COLO668 (cell line): ENCODE measurements at regions not wholly inside any gene's neighbourhood (a gene's known extent, or its start where the extent isn't known, plus 50 kb on each side); places are given as distances from the start of the nearest gene placed in this dataset.

Experiments used
- DNase-seq: peaks from one replicate; lab custom pipeline; 2025; ENCODE audit not compliant: unreplicated experiment; lab: John Stamatoyannopoulos, UW

GRCh38 chr6:4591218-4591617 lies 185.0 kb upstream of the CDYL start:
- no peak for DNase-seq

GRCh38 chr6:4589295-4589694 lies 186.9 kb upstream of the CDYL start:
- no peak for DNase-seq

- DNase-seq = no peak
These were observed 187.6 kb upstream of the CDYL start for GRCh38 chr6:4588581-4588980.

GRCh38 chr6:4588163-4588562 lies 188.0 kb upstream of the CDYL start:
- no peak for DNase-seq

- DNase-seq = no peak
These were observed 189.0 kb upstream of the CDYL start for GRCh38 chr6:4587171-4587570.

GRCh38 chr6:4586469-4586859 lies 189.7 kb upstream of the CDYL start:
- DNase-seq = no peak

GRCh38 chr6:4585682-4586468 lies 190.3 kb upstream of the CDYL start:
- DNase-seq = no peak

GRCh38 chr6:4584801-4585200 lies 191.4 kb upstream of the CDYL start:
- DNase-seq = no peak

GRCh38 chr6:4582506-4583417 lies 193.4 kb upstream of the CDYL start:
- DNase-seq = no peak

GRCh38 chr6:4581468-4582385 lies 194.5 kb upstream of the CDYL start:
- DNase-seq = no peak

GRCh38 chr6:4580361-4580760 lies 195.8 kb upstream of the CDYL start:
- DNase-seq = no peak

GRCh38 chr6:4577406-4577805 lies 198.8 kb upstream of the CDYL start:
- no peak for DNase-seq

GRCh38 chr6:4575714-4576113 lies 200.5 kb upstream of the CDYL start:
- no peak for DNase-seq

GRCh38 chr6:4574007-4574406 lies 202.2 kb upstream of the CDYL start:
- no peak for DNase-seq

GRCh38 chr6:4571011-4571410 lies 205.2 kb upstream of the CDYL start:
- no peak for DNase-seq

- no peak for DNase-seq
These were observed 208.1 kb upstream of the CDYL start for GRCh38 chr6:4568138-4568537.

- DNase-seq = no peak
These were observed 209.1 kb upstream of the CDYL start for GRCh38 chr6:4567141-4567540.

GRCh38 chr6:4565301-4566250 lies 210.6 kb upstream of the CDYL start:
- DNase-seq = no peak

GRCh38 chr6:4564801-4565271 lies 211.4 kb upstream of the CDYL start:
- no peak for DNase-seq

- DNase-seq = no peak
These were observed 212.3 kb upstream of the CDYL start for GRCh38 chr6:4563877-4564276.
